Adrenal gland (tissue), 9 donors: ENCODE measurements at regions not wholly inside any gene's neighbourhood (a gene's known extent, or its start where the extent isn't known, plus 50 kb on each side); places are given as distances from the start of the nearest gene placed in this dataset.

Experiments
- DNase-seq, 7 donors: peaks; one replicate each; pipeline ENCODE4 v3.0.0-alpha.2; 2019 to 2020
- H3K27ac ChIP-seq, 5 donors: fragments of 200-600 bp; sonication (generic) in 4 of 5; 1 replicate in 3 of 5; 2 replicates in 2 of 5; pipeline versions ENCODE4 v1.5.1 to v1.8.0; 2016 to 2020; ENCODE audit warnings: mild to moderate bottlenecking in 1 of 5
- H3K27me3 ChIP-seq: fragments of 200-600 bp; 2 replicates; pipeline ENCODE4 v1.8.0; 2021
- H3K36me3 ChIP-seq, 2 donors: fragments of 200-600 bp; replicated peaks in 1 of 2; 1 replicate in 1 of 2; 2 replicates in 1 of 2; pipeline versions ENCODE4 v1.5.1 to v1.8.0; 2018 to 2022
- H3K4me1 ChIP-seq, 2 donors: fragments of 200-600 bp; replicated peaks in 1 of 2; 1 replicate in 1 of 2; 2 replicates in 1 of 2; pipeline versions ENCODE4 v1.5.1 to v1.8.0; 2018 to 2021
- H3K4me3 ChIP-seq, 4 donors: fragments of 200-600 bp; sonication (generic) in 3 of 4; one replicate each; pipeline ENCODE4 v1.5.1; 2016 to 2018
- H3K9me3 ChIP-seq, 3 donors: fragments of 200-600 bp; sonication (generic) in 1 of 3; replicated peaks in 1 of 3; 1 replicate in 2 of 3; 2 replicates in 1 of 3; pipeline versions ENCODE4 v1.5.1 to v1.8.0; 2016 to 2021
- POLR2A ChIP-seq, 2 donors: fragments of 450-650 bp; IDR thresholded peaks; one replicate each; pipeline ENCODE4 v1.6.1; 2017; ENCODE audit warnings: antibody characterized with exemption in 2 of 2, mild to moderate bottlenecking in 2 of 2, moderate library complexity in 1 of 2
- WGBS, 4 donors: extraction: QIAGEN DNeasy Blood & Tissue Kit in 2 of 4; methylation state at CpG; one replicate each; pipeline versions ENCODE4 v1.1.5 to v1.1.7; 2013 to 2017; 5-methylcytosine and 5-hydroxymethylcytosine counted together
- intact Hi-C, 2 donors: fragments of 100-400 bp; cut with DNase I; formaldehyde crosslinking; loops; one replicate each; pipeline versions ENCODE4 v1.14.1 to v1.15.0; 2022 to 2023
- TF ChIP-seq, protein P1 (sequence below), 6 experiments: fragments of 450-650 bp in 4 of 6; fragments of 200-600 bp in 2 of 6; sonication (generic) in 1 of 6; IDR thresholded peaks; 1 replicate in 5 of 6; 2 replicates in 1 of 6; pipeline versions ENCODE4 v1.5.1 to v1.8.0; 2016 to 2021; ENCODE audit warnings: antibody characterized with exemption in 6 of 6, mild to moderate bottlenecking in 2 of 6, moderate library complexity in 1 of 6
- donor health status: healthy with polysubstance abuse.
- donor health status: Bipolar disorder and iron deficiency.
- donor health status: DM: yes; HTN: yes; CAD: no.
- donor health status: DM: no; HTN: no; CAD: no.
- donor health status: DM: no; HTN: no; CAD: no.

GRCh38 chr5:60336491-60336890 lies 363.5 kb downstream of the DEPDC1B start:
- TF ChIP-seq, protein P1, sequence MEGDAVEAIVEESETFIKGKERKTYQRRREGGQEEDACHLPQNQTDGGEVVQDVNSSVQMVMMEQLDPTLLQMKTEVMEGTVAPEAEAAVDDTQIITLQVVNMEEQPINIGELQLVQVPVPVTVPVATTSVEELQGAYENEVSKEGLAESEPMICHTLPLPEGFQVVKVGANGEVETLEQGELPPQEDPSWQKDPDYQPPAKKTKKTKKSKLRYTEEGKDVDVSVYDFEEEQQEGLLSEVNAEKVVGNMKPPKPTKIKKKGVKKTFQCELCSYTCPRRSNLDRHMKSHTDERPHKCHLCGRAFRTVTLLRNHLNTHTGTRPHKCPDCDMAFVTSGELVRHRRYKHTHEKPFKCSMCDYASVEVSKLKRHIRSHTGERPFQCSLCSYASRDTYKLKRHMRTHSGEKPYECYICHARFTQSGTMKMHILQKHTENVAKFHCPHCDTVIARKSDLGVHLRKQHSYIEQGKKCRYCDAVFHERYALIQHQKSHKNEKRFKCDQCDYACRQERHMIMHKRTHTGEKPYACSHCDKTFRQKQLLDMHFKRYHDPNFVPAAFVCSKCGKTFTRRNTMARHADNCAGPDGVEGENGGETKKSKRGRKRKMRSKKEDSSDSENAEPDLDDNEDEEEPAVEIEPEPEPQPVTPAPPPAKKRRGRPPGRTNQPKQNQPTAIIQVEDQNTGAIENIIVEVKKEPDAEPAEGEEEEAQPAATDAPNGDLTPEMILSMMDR (IDR thresholded peaks at IDR 0.05), result no peak
- no peak for TF ChIP-seq POLR2A (IDR thresholded peaks at IDR 0.05)
- no peak overlapping the region for H3K27ac ChIP-seq
- no peaks in the 10 kb centered on the region for H3K9me3 ChIP-seq
- no peak overlapping the region for H3K4me3 ChIP-seq
- no peak for DNase-seq
- intact Hi-C loops, result no loop called here
- H3K36me3 ChIP-seq, result no peaks in the 10 kb centered on the region
- no peaks in the 10 kb centered on the region for H3K4me1 ChIP-seq
- no peaks in the 10 kb centered on the region for H3K27me3 ChIP-seq

- 85 to 93% (median 89%) methylated on average over 2 of the region's 2 CpGs for whole genome bisulfite sequencing, 4 donors
- Histone ChIP-seq H3K4me1 (no peaks in the 10 kb centered on the region), H3K9me3 (no peaks in the 10 kb centered on the region), H3K27ac (no peak overlapping the region), H3K27me3 (no peaks in the 10 kb centered on the region), H3K4me3 (no peak overlapping the region), H3K36me3 (no peaks in the 10 kb centered on the region)
- intact Hi-C loops, result no loop called here
- no peak for TF ChIP-seq POLR2A (IDR thresholded peaks at IDR 0.05)
- TF ChIP-seq, protein P1 (IDR thresholded peaks at IDR 0.05), result no peak
- DNase-seq, result no peak
Measured at GRCh38 chr5:60335913-60336312, 364.1 kb downstream of the DEPDC1B start.

- Histone ChIP-seq H3K27me3 (no peaks in the 10 kb centered on the region), H3K4me3 (no peak overlapping the region), H3K27ac (no peak overlapping the region), H3K9me3 (no peaks in the 10 kb centered on the region), H3K4me1 (no peaks in the 10 kb centered on the region), H3K36me3 (no peaks in the 10 kb centered on the region)
- DNase-seq, result no peak
- intact Hi-C loops, result no loop called here
- TF ChIP-seq POLR2A (IDR thresholded peaks at IDR 0.05), result no peak
- TF ChIP-seq, protein P1 (IDR thresholded peaks at IDR 0.05), result no peak
- 74 to 87% (median 78%) methylated on average over 2 of the region's 2 CpGs for WGBS, 4 donors
Measured at GRCh38 chr5:60334281-60334713, 365.7 kb downstream of the DEPDC1B start.

DNA sequence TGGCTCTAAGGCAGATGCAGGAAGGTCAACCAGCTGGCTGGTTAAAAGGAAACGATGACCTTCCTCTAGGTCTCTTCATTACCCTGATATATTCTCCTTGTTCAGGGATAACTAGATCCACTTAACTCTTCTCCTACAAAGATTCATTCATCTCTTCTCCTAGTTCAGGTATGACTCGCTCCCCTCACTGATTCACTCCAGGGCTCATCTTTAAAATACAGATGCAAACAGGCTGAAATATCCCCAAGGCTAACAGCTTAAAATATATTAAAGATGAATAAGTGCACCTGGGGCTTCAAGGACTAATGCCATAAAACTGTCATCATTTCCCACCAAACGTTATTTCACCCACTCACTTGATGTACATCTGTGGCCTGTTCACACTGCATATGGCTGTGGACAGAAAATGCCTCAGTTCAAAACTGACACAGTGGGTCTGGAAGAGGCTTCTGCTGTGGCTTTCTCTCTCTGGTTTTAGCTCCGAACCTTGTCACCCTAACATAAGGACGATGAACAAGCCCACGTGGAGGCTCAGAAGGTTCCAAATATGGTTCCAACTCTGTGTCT lies 366.9 kb downstream of the DEPDC1B start:
- no peaks in the 10 kb centered on the region for H3K27me3 ChIP-seq
- H3K27ac ChIP-seq, result no peak overlapping the region
- no peak for DNase-seq
- intact Hi-C loops, result no loop called here
- no peaks in the 10 kb centered on the region for H3K4me1 ChIP-seq
- no peaks in the 10 kb centered on the region for H3K9me3 ChIP-seq
- WGBS, 4 donors, result 62 to 75% (median 64%) methylated on average over 6 of the region's 6 CpGs
- no peaks in the 10 kb centered on the region for H3K36me3 ChIP-seq
- no peak overlapping the region for H3K4me3 ChIP-seq
- TF ChIP-seq, protein P1 (IDR thresholded peaks at IDR 0.05), result no peak
- TF ChIP-seq POLR2A (IDR thresholded peaks at IDR 0.05), result no peak
